A172 (cell line): ENCODE measurements at regions not wholly inside any gene's neighbourhood (a gene's known extent, or its start where the extent isn't known, plus 50 kb on each side); places are given as distances from the start of the nearest gene placed in this dataset.

ENCODE experiments used
- DNase-seq: peaks from one replicate; pipeline ENCODE4 v3.0.0-alpha.2; 2015; ENCODE audit warnings: low spot score

- no peak for DNase-seq
These were observed 489.0 kb upstream of the ZFHX3 start for GRCh38 chr16:73536931-73537330.

DNA sequence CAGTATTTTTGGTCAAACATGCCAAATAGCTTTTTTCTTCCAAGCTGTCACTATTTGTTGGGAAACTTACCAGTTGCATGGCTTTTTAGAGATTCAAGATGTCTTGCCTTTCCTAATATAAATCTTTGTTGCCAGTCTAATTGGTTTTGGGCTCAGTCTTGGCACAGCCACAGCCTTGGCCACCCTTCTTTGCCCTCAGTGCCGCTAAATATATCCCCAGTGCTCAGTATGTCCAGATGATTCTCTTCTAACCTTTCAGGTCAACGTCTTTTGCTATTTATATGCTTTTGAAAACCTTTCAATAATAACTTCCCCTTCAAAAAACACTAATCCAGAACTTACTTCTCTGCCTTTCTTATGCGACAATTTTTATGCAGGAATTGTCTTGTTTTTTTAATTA lies 483.1 kb upstream of the ZFHX3 start:
- DNase-seq = no peak

GRCh38 chr16:73530529-73530928 lies 482.6 kb upstream of the ZFHX3 start:
- DNase-seq = no peak

GRCh38 chr16:73529303-73530012 lies 481.5 kb upstream of the ZFHX3 start:
- no peak for DNase-seq

DNA sequence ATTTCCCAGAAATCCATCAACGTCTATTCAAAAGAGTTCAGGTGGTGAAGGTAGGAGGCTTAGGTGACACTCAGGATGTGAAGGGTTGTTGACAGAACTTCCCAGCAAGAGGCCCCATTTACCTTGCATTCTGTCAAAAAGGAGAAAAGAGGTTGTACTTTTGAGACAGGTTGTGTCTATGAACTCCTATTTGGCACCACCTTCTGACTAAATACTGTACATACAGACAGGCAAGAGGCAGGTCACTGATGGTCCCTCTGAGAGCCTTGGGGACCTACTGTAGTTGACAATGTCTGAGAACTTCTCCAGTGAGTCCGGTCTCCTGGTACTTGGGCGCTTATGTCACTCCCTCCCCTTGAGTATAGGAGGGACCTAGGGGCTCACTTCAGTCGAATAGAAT lies 479.3 kb upstream of the ZFHX3 start:
- DNase-seq = no peak

DNA sequence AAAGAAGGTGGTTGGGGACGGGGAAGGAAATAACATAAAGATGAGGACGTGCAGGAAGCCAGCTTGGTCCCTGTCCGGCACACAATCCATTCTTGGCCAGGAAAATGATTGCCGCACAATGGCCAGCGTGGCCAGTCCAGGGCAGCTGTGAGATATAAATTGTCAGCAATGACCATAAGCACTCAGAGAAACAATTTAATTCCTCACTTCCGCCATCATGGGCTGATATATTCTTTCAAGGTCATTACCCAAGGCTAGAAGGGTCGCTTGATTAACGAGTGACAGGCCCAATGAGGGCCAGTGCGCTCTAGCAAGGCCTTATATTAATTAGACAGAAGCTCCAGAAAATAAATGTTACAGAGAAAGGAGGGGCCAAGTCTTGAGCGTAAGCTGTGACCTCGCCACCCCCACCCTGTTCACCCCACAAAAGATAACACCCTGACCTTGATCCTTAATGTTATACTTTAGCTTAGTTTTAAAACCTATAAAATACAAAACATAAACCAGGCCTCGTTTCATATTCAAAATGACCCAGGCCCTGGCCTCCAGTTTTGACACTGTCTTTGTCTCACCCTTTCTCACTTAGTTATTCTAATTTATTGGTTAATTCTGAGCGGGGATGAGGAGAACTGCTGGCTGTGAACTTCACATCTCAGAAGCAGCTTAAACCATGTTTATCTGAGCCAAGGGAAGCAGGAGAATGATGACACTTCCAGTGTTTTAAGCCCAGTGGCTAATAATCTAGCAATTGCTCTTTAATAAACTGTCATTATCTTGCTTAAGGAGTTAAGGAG lies 478.3 kb upstream of the ZFHX3 start:
- DNase-seq = no peak

GRCh38 chr16:73523209-73523608 lies 475.3 kb upstream of the ZFHX3 start:
- DNase-seq = no peak

DNA sequence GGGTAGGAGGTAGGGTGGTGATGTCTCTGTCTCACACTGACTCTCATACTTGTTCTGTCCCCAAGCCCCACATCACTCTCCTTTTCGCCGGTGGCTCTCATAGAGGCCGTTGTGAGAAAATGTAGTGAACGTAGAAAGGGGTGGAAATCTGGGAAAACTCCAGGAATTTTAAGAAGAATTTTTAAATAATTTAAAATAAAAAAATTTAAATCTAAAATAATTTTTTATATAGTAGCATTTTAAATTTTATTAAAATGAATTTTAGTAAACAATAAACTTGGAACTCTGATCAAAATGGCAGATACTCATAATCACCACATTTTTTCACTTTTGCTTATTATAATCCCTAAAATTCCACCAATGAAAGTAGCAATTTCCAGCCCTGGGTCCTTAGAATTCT lies 473.6 kb upstream of the ZFHX3 start:
- no peak for DNase-seq

- no peak for DNase-seq
These were observed 467.7 kb upstream of the ZFHX3 start for GRCh38 chr16:73515616-73516015.

DNA sequence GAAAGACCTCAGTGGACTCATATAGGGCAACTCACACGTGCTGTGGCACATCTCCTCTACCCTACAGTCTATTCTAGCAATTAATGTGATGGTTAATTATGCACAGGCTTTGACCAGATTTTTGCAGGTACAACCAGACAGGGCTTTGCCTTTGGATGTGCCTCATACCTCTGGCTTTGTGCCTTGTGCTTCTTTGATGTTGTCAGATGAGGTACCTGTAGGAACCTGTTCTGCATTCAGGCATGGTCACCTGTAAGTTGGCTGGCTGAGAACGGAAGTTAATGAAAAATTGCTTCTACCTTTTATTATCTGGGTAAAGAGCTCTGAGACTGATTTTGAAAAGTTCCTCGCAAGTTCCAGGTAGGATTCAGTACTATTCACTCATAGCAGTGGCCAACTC lies 462.9 kb upstream of the ZFHX3 start:
- DNase-seq = no peak

- DNase-seq = no peak
These were observed 458.7 kb upstream of the ZFHX3 start for GRCh38 chr16:73506568-73507056.

DNA sequence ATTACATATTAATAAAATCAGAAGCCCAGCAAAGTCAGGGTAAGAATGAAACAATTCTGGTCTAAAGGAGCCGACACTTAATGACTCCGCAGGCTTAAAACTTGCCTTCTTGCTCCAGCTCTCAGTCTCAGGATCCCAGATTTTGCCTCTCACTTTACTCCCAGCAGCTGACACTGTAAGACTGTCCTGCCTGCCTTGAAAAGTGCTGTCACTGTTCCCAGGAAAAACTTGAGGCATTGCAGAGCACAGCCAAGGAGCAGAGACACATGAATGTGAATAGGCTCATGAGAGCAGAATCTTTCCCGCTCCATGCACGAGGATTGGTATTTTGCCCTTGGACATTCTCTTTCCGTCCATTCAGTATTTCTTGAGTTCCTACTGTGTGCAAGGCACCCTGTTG lies 457.6 kb upstream of the ZFHX3 start:
- DNase-seq = no peak

- DNase-seq = no peak
These were observed 457.0 kb upstream of the ZFHX3 start for GRCh38 chr16:73504591-73505575.

- no peak for DNase-seq
These were observed 455.2 kb upstream of the ZFHX3 start for GRCh38 chr16:73503093-73503492.

- DNase-seq = no peak
These were observed 451.3 kb upstream of the ZFHX3 start for GRCh38 chr16:73499276-73499675.

DNA sequence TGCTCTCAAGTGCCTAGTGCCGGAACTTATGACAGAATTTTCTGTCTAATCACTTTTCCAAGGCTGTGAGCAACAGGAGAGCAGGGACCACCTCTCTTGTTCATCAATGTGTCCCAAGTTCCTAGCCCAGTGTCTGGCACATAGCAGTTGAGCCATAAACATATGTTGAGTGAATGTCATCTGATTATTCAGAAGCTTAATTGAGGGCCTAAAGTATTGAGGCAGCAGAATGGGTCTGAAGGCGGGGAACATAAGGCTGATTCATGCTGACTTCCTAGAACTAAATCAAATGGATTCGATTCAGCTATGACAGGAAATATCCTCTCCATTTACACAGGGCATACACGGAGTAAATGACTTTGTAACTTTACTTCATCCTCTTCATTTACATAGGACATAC lies 438.0 kb upstream of the ZFHX3 start:
- DNase-seq = no peak

DNA sequence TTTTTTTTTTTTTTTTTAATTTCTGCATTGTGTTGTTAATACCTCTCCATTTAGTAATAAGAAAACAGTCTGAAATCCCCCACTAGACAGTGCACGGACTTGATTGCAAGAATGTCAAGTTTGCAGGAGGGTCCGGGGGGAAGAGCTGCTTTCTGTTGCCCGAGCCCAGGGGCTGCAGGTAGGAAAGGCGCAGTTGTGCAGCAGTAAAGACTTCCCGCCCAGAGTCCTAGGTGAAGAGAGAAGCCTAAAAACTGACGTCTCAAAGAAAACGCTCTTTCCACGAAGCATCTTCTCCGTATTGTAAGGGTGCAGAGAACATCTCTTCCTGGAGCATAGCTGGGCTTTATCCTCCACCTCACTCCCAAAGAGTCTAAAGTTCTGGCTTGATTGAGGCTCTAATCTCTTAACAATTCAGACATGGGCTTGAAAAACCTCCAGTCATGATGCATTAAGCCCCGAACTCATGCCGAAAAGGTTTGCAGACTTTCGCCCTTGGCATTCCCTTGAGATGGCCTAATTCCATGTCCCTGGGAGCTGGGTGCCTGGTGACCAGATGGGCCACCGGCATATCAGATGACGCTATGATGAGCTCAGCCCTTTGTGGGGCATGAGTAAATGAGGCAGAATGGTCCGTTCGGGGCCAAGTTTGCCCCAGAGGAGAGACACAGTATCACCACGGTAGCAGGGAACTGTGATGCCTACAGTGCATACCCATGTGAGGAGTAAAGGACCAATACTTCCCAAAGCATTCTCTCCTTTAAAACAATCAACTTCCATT lies 436.2 kb upstream of the ZFHX3 start:
- DNase-seq = no peak

DNA sequence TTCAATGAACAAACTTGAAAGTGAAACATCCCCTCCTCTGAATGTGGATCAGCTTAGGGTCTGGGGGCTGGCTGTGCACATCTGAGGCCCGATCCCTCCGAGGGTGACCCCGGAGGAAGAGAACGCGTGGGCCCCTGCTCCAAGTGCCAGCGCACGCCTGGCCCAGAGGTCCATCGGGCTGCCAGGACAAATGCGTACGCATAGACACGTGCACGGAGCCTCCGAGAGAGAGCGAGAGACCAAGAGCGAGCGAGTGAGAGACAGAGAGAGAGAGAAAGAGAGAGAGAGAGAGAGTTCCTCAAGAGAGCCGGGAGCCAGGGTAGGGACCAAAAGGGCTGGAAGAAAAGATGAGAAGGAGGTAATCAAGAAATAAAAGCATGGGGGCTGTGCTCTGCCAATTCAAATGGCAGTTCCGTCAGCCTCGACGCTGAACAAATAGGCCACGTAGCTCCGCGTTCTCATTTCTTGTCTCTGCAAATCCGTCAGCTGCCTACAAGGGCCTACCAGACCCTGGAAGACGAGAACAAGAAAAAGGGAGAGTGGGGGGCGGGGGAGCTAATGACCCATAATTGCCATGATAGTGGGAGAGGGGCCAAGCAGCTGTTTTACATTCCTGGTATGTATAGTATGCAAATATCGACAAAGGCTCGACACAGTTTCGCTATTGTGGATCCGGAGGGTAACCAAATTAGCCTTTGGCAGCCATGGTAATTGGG lies 435.3 kb upstream of the ZFHX3 start:
- no peak for DNase-seq

DNA sequence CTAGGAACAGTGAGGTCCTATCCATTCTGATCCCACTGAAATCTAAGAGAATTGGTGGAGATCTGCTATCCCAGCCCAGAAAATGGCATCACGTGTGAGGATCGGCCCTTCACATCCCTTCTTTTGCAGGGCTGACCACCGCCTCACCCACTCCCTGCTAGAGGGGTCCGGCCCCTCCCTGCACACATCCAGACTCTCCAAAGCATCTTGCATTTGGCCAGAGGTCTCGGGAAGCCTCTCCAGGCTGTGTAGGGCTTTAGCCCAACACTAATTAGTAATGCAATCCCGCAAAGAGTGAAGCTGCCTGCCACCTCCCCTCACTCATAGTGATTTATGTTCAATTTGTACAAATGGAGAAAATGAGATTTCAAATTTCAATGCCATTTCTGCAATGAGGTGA lies 434.4 kb upstream of the ZFHX3 start:
- DNase-seq = no peak

GRCh38 chr16:73480381-73480780 lies 432.5 kb upstream of the ZFHX3 start:
- no peak for DNase-seq

- DNase-seq = no peak
These were observed 425.8 kb upstream of the ZFHX3 start for GRCh38 chr16:73473713-73474112.
